HCT116 (cell line): ENCODE measurements at regions not wholly inside any gene's neighbourhood (a gene's known extent, or its start where the extent isn't known, plus 50 kb on each side); places are given as distances from the start of the nearest gene placed in this dataset.

Source experiments
- ATAC-seq: fragments of 200-7000 bp; cut with Tn5 transposase; 2 replicates; pipeline ENCODE4 v1.9.1; 2020; ENCODE audit warnings: mild to moderate bottlenecking, moderate library complexity
- BruUV-seq: library from RNA; stranded (reverse); fragments of 400-500 nt; replicated peaks from 2 replicates; lab custom pipeline; 2021; lab: Mats Ljungman, UMichigan
- CTCF ChIA-PET: fragments of 300-600 bp; sonication (Branson Sonifier 250); formaldehyde crosslinking; loops from one replicate; lab custom pipeline; 2021; ENCODE audit warnings: antibody characterized with exemption; lab: Charles Lee
- POLR2A ChIA-PET: fragments of 300-600, 350-600 bp; sonication (Branson Sonifier 250); formaldehyde crosslinking; loops from one replicate; lab custom pipeline; 2021; ENCODE audit warnings: antibody characterized with exemption; lab: Charles Lee
- RAD21 ChIA-PET, 2 experiments: fragments of 300-600 bp; sonication (Branson Sonifier 250); formaldehyde crosslinking; loops; one replicate each; lab custom pipeline; 2023; ENCODE audit warnings: low total read pairs in 2 of 2; ENCODE audit not compliant: uncharacterized antibody in 2 of 2, unreplicated experiment in 2 of 2, low non-redundant PET in 1 of 2; lab: Charles Lee
- DNase-seq: peaks from one replicate; pipeline ENCODE4 v3.0.0-alpha.2; 2010; ENCODE audit warnings: low read depth, low spot score
- H2AFZ ChIP-seq: fragments of 200-600 bp; shearing (Covaris generic), sonication (generic); 2 replicates; pipeline ENCODE4 v1.6.1; 2017; ENCODE audit warnings: low read depth, mixed run types, mixed read lengths, antibody characterized with exemption, low read length; ENCODE audit not compliant: poor library complexity, severe bottlenecking
- H3K27ac ChIP-seq: 2 replicates; pipeline ENCODE4 v1.5.1; 2012; ENCODE audit warnings: low read depth, low read length
- H3K27me3 ChIP-seq: fragments of 200-600 bp; sonication (generic); 2 replicates; pipeline ENCODE4 v1.6.1; 2016; ENCODE audit warnings: mixed run types, low read length, mixed read lengths; ENCODE audit not compliant: insufficient read depth
- H3K36me3 ChIP-seq, 2 experiments: fragments of 200-500 bp in 1 of 2; fragments of 200-600 bp in 1 of 2; sonication (Bioruptor generic) in 1 of 2; sonication (generic) in 1 of 2; 2 replicates each; pipeline versions ENCODE4 v1.5.1 to v1.6.1; 2014 to 2016; ENCODE audit warnings: low read length in 2 of 2, inconsistent platforms in 1 of 2, mixed read lengths in 1 of 2, mixed run types in 1 of 2; ENCODE audit not compliant: insufficient read depth in 2 of 2, control insufficient read depth in 1 of 2
- H3K4me1 ChIP-seq, 2 experiments: fragments of 200-600 bp in 1 of 2; sonication (generic) in 1 of 2; 2 replicates each; pipeline versions ENCODE4 v1.5.1 to v1.6.1; 2012 to 2017; ENCODE audit warnings: low read length in 2 of 2, inconsistent platforms in 1 of 2, mild to moderate bottlenecking in 1 of 2, mixed read lengths in 1 of 2, mixed run types in 1 of 2, moderate library complexity in 1 of 2; ENCODE audit not compliant: insufficient read depth in 2 of 2, control insufficient read depth in 1 of 2
- H3K4me2 ChIP-seq: fragments of 200-600 bp; sonication (generic); 2 replicates; pipeline ENCODE4 v1.6.1; 2017; ENCODE audit warnings: mixed run types, low read length, mixed read lengths
- H3K4me3 ChIP-seq, 2 experiments: fragments of 200-600 bp in 1 of 2; sonication (generic) in 1 of 2; replicated peaks in 1 of 2; 2 replicates each; pipeline ENCODE4 v1.5.1; 2011 to 2016; ENCODE audit warnings: low read length in 2 of 2, control low read depth in 1 of 2, low read depth in 1 of 2, mild to moderate bottlenecking in 1 of 2, mixed read lengths in 1 of 2, mixed run types in 1 of 2
- H3K79me2 ChIP-seq: fragments of 200-600 bp; sonication (generic); 2 replicates; pipeline ENCODE4 v1.6.1; 2017; ENCODE audit warnings: mild to moderate bottlenecking, mixed run types, low read length, moderate library complexity, mixed read lengths; ENCODE audit not compliant: insufficient read depth
- H3K9ac ChIP-seq: fragments of 200-600 bp; sonication (generic); 2 replicates; pipeline ENCODE4 v1.6.1; 2016; ENCODE audit warnings: low read length, mixed read lengths
- H3K9me2 ChIP-seq: fragments of 200-600 bp; sonication (generic), shearing (Covaris generic); 2 replicates; pipeline ENCODE4 v1.6.1; 2017; ENCODE audit warnings: mixed run types, mild to moderate bottlenecking, moderate library complexity; ENCODE audit not compliant: insufficient read depth
- H3K9me3 ChIP-seq, 2 experiments: fragments of 200-500 bp in 1 of 2; fragments of 200-600 bp in 1 of 2; sonication (Bioruptor generic) in 1 of 2; sonication (generic) in 1 of 2; 2 replicates each; pipeline ENCODE4 v1.6.1; 2014 to 2017; ENCODE audit warnings: low read length in 2 of 2, mixed read lengths in 2 of 2, inconsistent platforms in 1 of 2, low read depth in 1 of 2, mild to moderate bottlenecking in 1 of 2, mixed run types in 1 of 2, moderate library complexity in 1 of 2; ENCODE audit not compliant: control insufficient read depth in 1 of 2, insufficient read depth in 1 of 2
- H4K20me1 ChIP-seq: fragments of 200-600 bp; sonication (generic), shearing (Covaris generic); 2 replicates; pipeline ENCODE4 v1.6.1; 2017; ENCODE audit warnings: mixed run types, mild to moderate bottlenecking, moderate library complexity; ENCODE audit not compliant: insufficient read depth
- ATF3 ChIP-seq: IDR thresholded peaks from 2 replicates; pipeline ENCODE4 v1.6.1; 2012
- CEBPB ChIP-seq: IDR thresholded peaks from 2 replicates; pipeline ENCODE4 v1.6.1; 2012; ENCODE audit warnings: low read depth
- CTCF ChIP-seq, 3 experiments: fragments of 200-600 bp in 1 of 3; sonication (generic) in 1 of 3; IDR thresholded peaks in 2 of 3; conservative IDR thresholded peaks in 1 of 3; 2 replicates each; pipeline ENCODE4 v1.5.1; 2012 to 2017; ENCODE audit warnings: low read depth in 2 of 3, low read length in 2 of 3, antibody characterized with exemption in 1 of 3, borderline replicate concordance in 1 of 3, control low read depth in 1 of 3, mild to moderate bottlenecking in 1 of 3, mixed read lengths in 1 of 3, mixed run types in 1 of 3, moderate library complexity in 1 of 3; ENCODE audit not compliant: insufficient read depth in 1 of 3
- EGR1 ChIP-seq: IDR thresholded peaks from 2 replicates; pipeline ENCODE4 v1.6.1; 2012; ENCODE audit warnings: low read depth
- ELF1 ChIP-seq: IDR thresholded peaks from 2 replicates; pipeline ENCODE4 v1.6.1; 2012; ENCODE audit warnings: low read depth, borderline replicate concordance
- EZH2 ChIP-seq: fragments of 200-600 bp; sonication (generic); IDR thresholded peaks from 2 replicates; pipeline ENCODE4 v1.6.1; 2017; ENCODE audit warnings: antibody characterized with exemption, mixed run types
- FOSL1 ChIP-seq: IDR thresholded peaks from 2 replicates; pipeline ENCODE4 v1.6.1; 2012; ENCODE audit warnings: low read depth
- JUND ChIP-seq: IDR thresholded peaks from 2 replicates; pipeline ENCODE4 v1.6.1; 2012
- MAX ChIP-seq: IDR thresholded peaks from 2 replicates; pipeline ENCODE4 v1.6.1; 2012
- POLR2A ChIP-seq: IDR thresholded peaks from 2 replicates; pipeline ENCODE4 v1.7.0; 2011; ENCODE audit warnings: borderline replicate concordance; ENCODE audit not compliant: insufficient read depth, insufficient read length; ENCODE audit errors: extremely low read depth
- POLR2AphosphoS5 ChIP-seq: IDR thresholded peaks from 2 replicates; pipeline ENCODE4 v1.6.1; 2011; ENCODE audit warnings: mild to moderate bottlenecking, low read depth, low read length, moderate library complexity
- RAD21 ChIP-seq: IDR thresholded peaks from 2 replicates; pipeline ENCODE4 v1.6.1; 2012; ENCODE audit warnings: low read depth, mild to moderate bottlenecking
- REST ChIP-seq: IDR thresholded peaks from 2 replicates; pipeline ENCODE4 v1.6.1; 2012; ENCODE audit warnings: low read depth
- SIN3A ChIP-seq: IDR thresholded peaks from 2 replicates; pipeline ENCODE4 v1.6.1; 2012; ENCODE audit warnings: low read depth
- SP1 ChIP-seq: IDR thresholded peaks from 2 replicates; pipeline ENCODE4 v1.6.1; 2012; ENCODE audit warnings: low read depth
- SRF ChIP-seq: IDR thresholded peaks from 2 replicates; pipeline ENCODE4 v1.6.1; 2012; ENCODE audit warnings: low read depth
- TCF7L2 ChIP-seq: IDR thresholded peaks from 2 replicates; pipeline ENCODE4 v1.7.0; 2011; ENCODE audit warnings: borderline replicate concordance, inconsistent platforms; ENCODE audit not compliant: insufficient read depth, insufficient read length; ENCODE audit errors: extremely low read depth
- YY1 ChIP-seq: IDR thresholded peaks from 2 replicates; pipeline ENCODE4 v1.6.1; 2011; ENCODE audit warnings: low read length, low read depth, moderate library complexity, mild to moderate bottlenecking; ENCODE audit not compliant: insufficient replicate concordance; ENCODE audit errors: extremely low read depth
- ZNF274 ChIP-seq: fragments of 200-500 bp; sonication (Bioruptor generic); IDR thresholded peaks from 2 replicates; pipeline ENCODE4 v1.6.1; 2014; ENCODE audit warnings: mild to moderate bottlenecking, low read depth, low read length, inconsistent platforms
- intact Hi-C: fragments of 100-400 bp; cut with micrococcal nuclease; formaldehyde crosslinking; loops from 2 replicates; pipeline ENCODE4 v1.10.0; 2022

GRCh38 chr20:47411161-47411560 lies 54.7 kb upstream of the ZMYND8 start:
- Histone ChIP-seq H4K20me1 (no peaks in the 10 kb centered on the region), H2AFZ (no peak overlapping the region), H3K4me3 (no peak overlapping the region), H3K27me3 (no peaks in the 10 kb centered on the region), H3K36me3 (no peaks in the 10 kb centered on the region), H3K79me2 (no peaks in the 10 kb centered on the region), H3K9me2 (no peaks in the 10 kb centered on the region), H3K9ac (no peak overlapping the region), H3K4me1 (no peaks in the 10 kb centered on the region), H3K4me2 (no peak overlapping the region), H3K9me3 (no peaks in the 10 kb centered on the region), H3K27ac (no peak overlapping the region)
- no TSS peak for BruUV-seq
- ChIA-PET POLR2A (no interaction called here), RAD21 (no interaction called here), CTCF (no interaction called here)
- ATAC-seq: no peak
- no peak for DNase-seq
- intact Hi-C loops: no loop called here
- no peak for TF ChIP-seq YY1
- TF ChIP-seq POLR2A: no peak
- TF ChIP-seq RAD21: no peak
- no peak for TF ChIP-seq CTCF (IDR thresholded peaks at IDR 0.05 in 2 of 3, conservative IDR thresholded peaks at IDR 0.05 in 1 of 3; ENCODE audit: borderline replicate concordance in 1 of 3, insufficient read depth in 1 of 3, low read depth in 2 of 3, low read length in 2 of 3)
- no peak for TF ChIP-seq ELF1
- TF ChIP-seq EZH2: no peak
- no peak for TF ChIP-seq SIN3A
- TF ChIP-seq MAX: no peak
- no peak for TF ChIP-seq SP1
- no peak for TF ChIP-seq FOSL1
- TF ChIP-seq POLR2AphosphoS5: no peak
- TF ChIP-seq JUND: no peak
- TF ChIP-seq CEBPB: no peak
- TF ChIP-seq ATF3: no peak
- TF ChIP-seq EGR1: no peak
- TF ChIP-seq SRF: no peak
- no peak for TF ChIP-seq REST
- no peak for TF ChIP-seq TCF7L2
- no peak for TF ChIP-seq ZNF274
